ENCODE measurements at regions not wholly inside any gene's neighbourhood (a gene's known extent, or its start where the extent isn't known, plus 50 kb on each side); places are given as distances from the start of the nearest gene placed in this dataset.

- TF ChIP-seq CTCF (conservative IDR thresholded peaks at IDR 0.05; ENCODE audit: low read depth, low read length), result no peak
- TF ChIP-seq EZH2 (IDR thresholded peaks at IDR 0.05; ENCODE audit: borderline replicate concordance, low read depth, low read length, poor library complexity, severe bottlenecking), result no peak
These were observed 166.6 kb upstream of the KHDRBS2 start for GRCh38 chr6:62452586-62452985.

Data from A673 (cell line).